HL-60 (cell line): ENCODE measurements at regions not wholly inside any gene's neighbourhood (a gene's known extent, or its start where the extent isn't known, plus 50 kb on each side); places are given as distances from the start of the nearest gene placed in this dataset.
A peak's percentile ranks its signal among the peaks of the same experiment; 100 is the strongest.

ENCODE experiments used
- DNase-seq, 2 experiments: peaks; one replicate each; pipeline ENCODE4 v3.0.0-alpha.2; 2010 to 2020; ENCODE audit warnings: low read depth in 1 of 2, low spot score in 1 of 2
- H3K27ac ChIP-seq: fragments of 250-450 bp; sonication (Bioruptor Pico); replicated peaks from 2 replicates; pipeline ENCODE4 v1.5.1; 2020; ENCODE audit warnings: mild to moderate bottlenecking, moderate library complexity
- H3K27me3 ChIP-seq: fragments of 250-450 bp; sonication (Bioruptor Pico); 2 replicates; pipeline ENCODE4 v1.5.1; 2021; ENCODE audit warnings: mild to moderate bottlenecking, moderate library complexity; ENCODE audit not compliant: insufficient read depth, poor library complexity, severe bottlenecking
- H3K4me3 ChIP-seq: replicated peaks from 2 replicates; pipeline ENCODE4 v1.5.1; 2011; ENCODE audit warnings: mild to moderate bottlenecking, control low read depth, low read length; ENCODE audit not compliant: insufficient read depth
- GABPA ChIP-seq: IDR thresholded peaks from 2 replicates; pipeline ENCODE4 v1.6.1; 2012; ENCODE audit warnings: low read depth
- POLR2AphosphoS5 ChIP-seq: IDR thresholded peaks from 2 replicates; pipeline ENCODE4 v1.6.1; 2012; ENCODE audit warnings: low read depth
- SPI1 ChIP-seq: IDR thresholded peaks from 2 replicates; pipeline ENCODE4 v1.6.1; 2012; ENCODE audit warnings: low read depth, mild to moderate bottlenecking, borderline replicate concordance
- TF ChIP-seq, protein P1 (sequence below): IDR thresholded peaks from one replicate; pipeline ENCODE4 v1.5.1; 2011; ENCODE audit warnings: low read length, control low read depth, inconsistent platforms; ENCODE audit not compliant: insufficient read depth
- TF ChIP-seq, protein P2 (sequence below): IDR thresholded peaks from 2 replicates; pipeline ENCODE4 v1.6.1; 2012; ENCODE audit warnings: low read depth; ENCODE audit not compliant: insufficient replicate concordance

DNA sequence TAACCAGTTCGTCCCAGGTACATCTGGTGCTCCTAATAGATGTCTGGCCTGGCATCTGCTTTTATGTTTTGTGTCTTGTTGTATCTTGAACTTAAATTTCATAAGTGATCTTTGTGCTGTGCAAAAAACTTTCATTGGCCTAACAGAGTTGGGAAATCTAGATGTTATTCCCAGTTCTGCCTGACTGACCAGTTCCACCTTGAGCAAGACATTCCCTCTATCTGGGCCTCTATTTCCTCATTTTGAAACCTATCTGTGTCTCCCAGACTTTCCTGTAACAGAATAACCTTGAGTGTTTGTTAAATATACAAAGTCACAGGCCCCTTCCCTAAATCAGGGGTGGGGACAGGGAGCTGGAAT, 56.6 kb upstream of the EPCAM start:
- Histone ChIP-seq H3K4me3 (no peak overlapping the region), H3K27me3 (no peaks in the 10 kb centered on the region), H3K27ac (no peak overlapping the region)
- no peak for DNase-seq
- TF ChIP-seq GABPA (no peak), SPI1 (no peak), POLR2AphosphoS5 (no peak)
- TF ChIP-seq, protein P1, sequence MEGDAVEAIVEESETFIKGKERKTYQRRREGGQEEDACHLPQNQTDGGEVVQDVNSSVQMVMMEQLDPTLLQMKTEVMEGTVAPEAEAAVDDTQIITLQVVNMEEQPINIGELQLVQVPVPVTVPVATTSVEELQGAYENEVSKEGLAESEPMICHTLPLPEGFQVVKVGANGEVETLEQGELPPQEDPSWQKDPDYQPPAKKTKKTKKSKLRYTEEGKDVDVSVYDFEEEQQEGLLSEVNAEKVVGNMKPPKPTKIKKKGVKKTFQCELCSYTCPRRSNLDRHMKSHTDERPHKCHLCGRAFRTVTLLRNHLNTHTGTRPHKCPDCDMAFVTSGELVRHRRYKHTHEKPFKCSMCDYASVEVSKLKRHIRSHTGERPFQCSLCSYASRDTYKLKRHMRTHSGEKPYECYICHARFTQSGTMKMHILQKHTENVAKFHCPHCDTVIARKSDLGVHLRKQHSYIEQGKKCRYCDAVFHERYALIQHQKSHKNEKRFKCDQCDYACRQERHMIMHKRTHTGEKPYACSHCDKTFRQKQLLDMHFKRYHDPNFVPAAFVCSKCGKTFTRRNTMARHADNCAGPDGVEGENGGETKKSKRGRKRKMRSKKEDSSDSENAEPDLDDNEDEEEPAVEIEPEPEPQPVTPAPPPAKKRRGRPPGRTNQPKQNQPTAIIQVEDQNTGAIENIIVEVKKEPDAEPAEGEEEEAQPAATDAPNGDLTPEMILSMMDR: no peak
- TF ChIP-seq, protein P2, sequence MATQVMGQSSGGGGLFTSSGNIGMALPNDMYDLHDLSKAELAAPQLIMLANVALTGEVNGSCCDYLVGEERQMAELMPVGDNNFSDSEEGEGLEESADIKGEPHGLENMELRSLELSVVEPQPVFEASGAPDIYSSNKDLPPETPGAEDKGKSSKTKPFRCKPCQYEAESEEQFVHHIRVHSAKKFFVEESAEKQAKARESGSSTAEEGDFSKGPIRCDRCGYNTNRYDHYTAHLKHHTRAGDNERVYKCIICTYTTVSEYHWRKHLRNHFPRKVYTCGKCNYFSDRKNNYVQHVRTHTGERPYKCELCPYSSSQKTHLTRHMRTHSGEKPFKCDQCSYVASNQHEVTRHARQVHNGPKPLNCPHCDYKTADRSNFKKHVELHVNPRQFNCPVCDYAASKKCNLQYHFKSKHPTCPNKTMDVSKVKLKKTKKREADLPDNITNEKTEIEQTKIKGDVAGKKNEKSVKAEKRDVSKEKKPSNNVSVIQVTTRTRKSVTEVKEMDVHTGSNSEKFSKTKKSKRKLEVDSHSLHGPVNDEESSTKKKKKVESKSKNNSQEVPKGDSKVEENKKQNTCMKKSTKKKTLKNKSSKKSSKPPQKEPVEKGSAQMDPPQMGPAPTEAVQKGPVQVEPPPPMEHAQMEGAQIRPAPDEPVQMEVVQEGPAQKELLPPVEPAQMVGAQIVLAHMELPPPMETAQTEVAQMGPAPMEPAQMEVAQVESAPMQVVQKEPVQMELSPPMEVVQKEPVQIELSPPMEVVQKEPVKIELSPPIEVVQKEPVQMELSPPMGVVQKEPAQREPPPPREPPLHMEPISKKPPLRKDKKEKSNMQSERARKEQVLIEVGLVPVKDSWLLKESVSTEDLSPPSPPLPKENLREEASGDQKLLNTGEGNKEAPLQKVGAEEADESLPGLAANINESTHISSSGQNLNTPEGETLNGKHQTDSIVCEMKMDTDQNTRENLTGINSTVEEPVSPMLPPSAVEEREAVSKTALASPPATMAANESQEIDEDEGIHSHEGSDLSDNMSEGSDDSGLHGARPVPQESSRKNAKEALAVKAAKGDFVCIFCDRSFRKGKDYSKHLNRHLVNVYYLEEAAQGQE: no peak

DNA sequence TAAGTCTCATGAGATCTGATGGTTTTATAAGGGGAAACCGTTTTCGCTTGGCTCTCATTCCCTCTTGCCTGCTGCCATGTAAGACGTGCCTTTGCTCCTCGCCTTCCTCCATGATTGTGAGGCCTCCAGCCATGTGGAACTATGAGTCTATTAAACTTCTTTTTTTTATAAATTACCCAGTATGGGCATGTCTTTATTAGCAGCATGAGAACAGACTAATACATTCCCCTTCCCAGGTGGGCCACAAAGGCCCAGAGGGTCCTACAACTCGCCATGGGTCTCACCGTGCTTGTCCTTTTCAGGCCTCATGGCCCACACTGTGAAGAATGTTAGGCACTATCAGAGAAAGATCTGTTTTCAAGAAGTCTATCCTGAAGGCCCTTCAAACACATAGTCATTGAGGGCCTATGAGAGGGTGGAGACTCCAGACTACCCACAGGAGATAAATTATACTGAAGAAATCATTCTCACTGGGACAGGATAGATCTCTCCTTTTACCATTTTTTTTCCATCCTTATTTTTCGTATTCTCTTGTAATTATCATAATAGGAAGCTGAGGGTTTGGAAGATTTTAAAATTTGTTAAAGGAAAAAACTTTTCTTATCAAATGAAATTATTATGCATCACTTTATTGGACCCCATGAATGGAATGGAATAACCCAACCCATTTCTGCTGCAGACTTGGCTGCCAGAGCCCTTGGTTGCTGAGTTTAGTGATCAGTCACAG, 57.2 kb upstream of the EPCAM start:
- Histone ChIP-seq H3K27me3 (no peaks in the 10 kb centered on the region), H3K4me3 (no peak overlapping the region), H3K27ac (peak overlapping the region; percentile 87)
- DNase-seq: no peak
- TF ChIP-seq, protein P1: no peak
- TF ChIP-seq, protein P2: no peak
- TF ChIP-seq POLR2AphosphoS5 (no peak), GABPA (no peak), SPI1 (no peak)

GRCh38 chr2:47310801-47311560, 58.1 kb upstream of the EPCAM start:
- Histone ChIP-seq H3K27ac (peak overlapping the region; percentile 87), H3K4me3 (no peak overlapping the region)

More at GRCh38 chr2:47310801-47311560, 58.1 kb upstream of the EPCAM start:
- TF ChIP-seq, protein P2: no peak
- TF ChIP-seq POLR2AphosphoS5: peak; percentile 68
- no peaks in the 10 kb centered on the region for H3K27me3 ChIP-seq
- DNase-seq: peak; percentile 37 to 68
